Transverse colon (tissue), 3 donors: ENCODE measurements at regions not wholly inside any gene's neighbourhood (a gene's known extent, or its start where the extent isn't known, plus 50 kb on each side); places are given as distances from the start of the nearest gene placed in this dataset.

Experiments used
- EP300 ChIP-seq: sonication (generic); formaldehyde crosslinking; IDR thresholded peaks from one replicate; pipeline ENCODE4 v1.6.1; 2017; ENCODE audit warnings: antibody characterized with exemption, low read depth
- TF ChIP-seq, protein P1 (sequence below), 5 experiments: fragments of 200-600 bp in 3 of 5; fragments of 450-650 bp in 2 of 5; sonication (generic) in 3 of 5; IDR thresholded peaks; 1 replicate in 2 of 5; 2 replicates in 3 of 5; pipeline ENCODE4 v1.5.1; 2016 to 2017; ENCODE audit warnings: antibody characterized with exemption in 5 of 5, inconsistent platforms in 3 of 5, mild to moderate bottlenecking in 2 of 5, moderate library complexity in 1 of 5

DNA sequence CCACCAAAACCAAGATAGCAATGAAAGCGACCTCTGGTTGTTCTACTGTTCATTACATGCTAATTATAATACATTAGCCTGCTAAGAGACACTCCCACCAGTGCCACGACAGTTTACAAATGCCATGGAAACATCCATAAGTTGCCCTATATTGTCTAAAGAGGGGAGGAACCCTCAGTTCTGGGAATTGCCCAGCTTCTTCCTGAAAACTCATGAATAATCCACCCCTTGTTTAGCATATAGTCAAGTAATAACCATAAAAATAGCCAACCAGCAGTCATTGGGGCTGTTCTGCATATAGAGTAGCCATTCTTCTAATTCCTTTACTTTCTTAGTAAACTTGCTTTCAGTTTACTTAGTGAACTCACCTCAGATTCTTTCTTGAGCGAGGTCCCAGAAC, 189.8 kb upstream of the SOX11 start:
- TF ChIP-seq EP300 = no peak
- TF ChIP-seq, protein P1, sequence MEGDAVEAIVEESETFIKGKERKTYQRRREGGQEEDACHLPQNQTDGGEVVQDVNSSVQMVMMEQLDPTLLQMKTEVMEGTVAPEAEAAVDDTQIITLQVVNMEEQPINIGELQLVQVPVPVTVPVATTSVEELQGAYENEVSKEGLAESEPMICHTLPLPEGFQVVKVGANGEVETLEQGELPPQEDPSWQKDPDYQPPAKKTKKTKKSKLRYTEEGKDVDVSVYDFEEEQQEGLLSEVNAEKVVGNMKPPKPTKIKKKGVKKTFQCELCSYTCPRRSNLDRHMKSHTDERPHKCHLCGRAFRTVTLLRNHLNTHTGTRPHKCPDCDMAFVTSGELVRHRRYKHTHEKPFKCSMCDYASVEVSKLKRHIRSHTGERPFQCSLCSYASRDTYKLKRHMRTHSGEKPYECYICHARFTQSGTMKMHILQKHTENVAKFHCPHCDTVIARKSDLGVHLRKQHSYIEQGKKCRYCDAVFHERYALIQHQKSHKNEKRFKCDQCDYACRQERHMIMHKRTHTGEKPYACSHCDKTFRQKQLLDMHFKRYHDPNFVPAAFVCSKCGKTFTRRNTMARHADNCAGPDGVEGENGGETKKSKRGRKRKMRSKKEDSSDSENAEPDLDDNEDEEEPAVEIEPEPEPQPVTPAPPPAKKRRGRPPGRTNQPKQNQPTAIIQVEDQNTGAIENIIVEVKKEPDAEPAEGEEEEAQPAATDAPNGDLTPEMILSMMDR (IDR thresholded peaks at IDR 0.05) = no peak
